HG03558 (cell line): ENCODE measurements at regions not wholly inside any gene's neighbourhood (a gene's known extent, or its start where the extent isn't known, plus 50 kb on each side); places are given as distances from the start of the nearest gene placed in this dataset.

ENCODE experiments used
- ATAC-seq: cut with Tn5 transposase; IDR thresholded peaks from one replicate; pipeline ENCODE4 v1.9.1; 2021; ENCODE audit warnings: moderate number of reproducible peaks; ENCODE audit not compliant: unreplicated experiment; ENCODE audit errors: extremely low read depth

GRCh38 chr3:35946121-35946853 lies 307.0 kb downstream of the ARPP21 start:
- no peak for ATAC-seq

GRCh38 chr3:35946854-35947515 lies 307.7 kb downstream of the ARPP21 start:
- no peak for ATAC-seq

DNA sequence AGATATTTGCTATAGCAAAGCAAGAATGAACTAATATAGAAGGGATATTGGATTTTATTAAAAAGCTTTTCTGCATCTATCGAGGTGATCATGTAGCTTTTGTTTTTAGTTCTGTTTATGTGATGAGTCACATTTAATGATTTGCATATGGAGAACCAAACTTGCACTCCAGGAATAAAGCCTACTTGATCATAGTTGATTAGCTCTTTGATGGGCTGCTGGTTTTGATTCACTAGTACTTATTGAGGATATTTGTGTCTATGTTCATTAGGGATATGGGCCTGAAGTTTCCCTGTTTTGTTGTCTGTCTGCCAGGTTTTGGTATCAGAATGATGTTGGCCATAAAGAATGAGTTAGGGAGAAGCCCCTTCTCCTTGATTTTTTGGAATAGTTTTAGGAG lies 310.7 kb downstream of the ARPP21 start:
- ATAC-seq: no peak

GRCh38 chr3:35954413-35954812 lies 315.1 kb downstream of the ARPP21 start:
- ATAC-seq: no peak

GRCh38 chr3:35965908-35966307 lies 326.6 kb downstream of the ARPP21 start:
- ATAC-seq: no peak

- no peak for ATAC-seq
These were observed 327.5 kb downstream of the ARPP21 start for GRCh38 chr3:35966629-35967464.

- ATAC-seq: no peak
These were observed 328.8 kb downstream of the ARPP21 start for GRCh38 chr3:35968043-35968622.

DNA sequence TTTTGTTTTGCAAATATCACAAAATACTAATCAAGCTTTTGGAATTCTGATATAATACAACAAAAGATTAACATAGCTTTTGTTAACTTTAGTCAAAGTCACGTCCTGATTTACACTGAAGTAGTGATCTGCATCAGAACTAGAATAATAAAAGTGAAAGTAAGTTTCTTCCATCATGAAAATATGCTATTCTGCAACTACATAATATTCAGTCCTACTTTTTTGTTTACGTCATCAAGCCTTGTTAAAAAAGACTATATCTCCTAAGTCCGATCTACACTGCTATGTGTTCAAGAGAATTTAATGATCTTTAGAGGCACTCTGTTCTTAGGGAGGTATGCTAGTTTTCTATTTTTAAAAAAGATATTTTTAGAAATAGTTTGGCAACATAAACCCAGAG lies 330.1 kb downstream of the ARPP21 start:
- ATAC-seq: no peak

DNA sequence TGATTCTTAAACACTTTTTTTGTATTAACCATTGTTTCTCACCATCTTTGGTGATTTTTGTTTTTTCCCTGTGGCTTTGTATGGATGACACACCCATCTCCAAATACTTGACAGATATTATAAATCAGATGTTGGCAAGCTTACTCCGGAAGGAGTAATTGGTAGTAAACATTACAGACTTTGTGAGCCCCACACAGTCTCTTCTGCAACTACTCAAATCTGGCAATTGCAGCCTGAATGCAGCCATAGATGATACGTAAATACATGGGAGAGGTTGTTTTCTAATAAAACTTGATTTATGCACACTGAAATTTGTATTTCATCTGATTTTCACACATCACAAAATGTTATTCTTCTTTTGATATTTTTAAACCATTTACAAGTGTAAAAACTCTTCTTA lies 331.5 kb downstream of the ARPP21 start:
- no peak for ATAC-seq

- no peak for ATAC-seq
These were observed 332.4 kb downstream of the ARPP21 start for GRCh38 chr3:35971686-35972085.

- no peak for ATAC-seq
These were observed 335.5 kb downstream of the ARPP21 start for GRCh38 chr3:35974872-35975271.

- ATAC-seq: no peak
These were observed 346.8 kb downstream of the ARPP21 start for GRCh38 chr3:35986161-35986560.

DNA sequence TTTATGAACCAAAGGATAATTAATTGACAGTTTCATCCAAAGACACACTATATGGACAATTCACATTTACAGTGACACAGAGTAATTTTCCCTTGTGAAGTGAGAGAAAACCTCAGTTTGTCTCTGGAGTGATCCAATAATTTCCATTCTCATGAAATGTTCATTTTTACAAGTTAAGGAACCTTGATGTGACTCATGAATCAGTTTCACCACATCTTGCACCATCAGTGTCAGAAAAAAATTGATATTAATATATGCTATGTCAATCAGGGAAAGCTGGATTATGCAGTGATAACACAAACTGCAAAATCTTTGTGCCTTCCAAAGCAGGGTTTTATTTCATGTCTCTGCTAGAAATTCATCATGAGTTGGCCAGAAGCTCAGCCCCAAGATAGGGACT lies 348.1 kb downstream of the ARPP21 start:
- no peak for ATAC-seq

GRCh38 chr3:35992041-35992440 lies 352.7 kb downstream of the ARPP21 start:
- ATAC-seq: no peak

DNA sequence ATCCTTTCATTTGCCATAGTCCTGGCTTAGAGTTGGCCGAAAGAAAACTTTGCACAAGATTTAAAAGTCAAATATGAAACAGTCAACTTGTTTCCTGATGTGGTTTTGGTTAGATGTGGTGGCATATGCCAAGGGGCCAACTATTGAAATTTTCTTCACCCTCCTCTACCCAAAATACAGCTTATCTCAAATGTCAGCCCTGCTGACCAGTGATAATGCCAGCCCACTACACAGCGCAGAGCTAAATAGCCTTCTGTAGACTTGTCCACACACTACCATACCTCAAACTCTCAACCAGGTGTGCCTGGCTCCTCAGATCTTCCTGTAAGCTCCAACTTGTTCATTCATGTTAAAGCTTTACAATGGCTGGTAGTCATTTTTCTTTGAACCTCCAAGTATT lies 368.5 kb upstream of the STAC start:
- no peak for ATAC-seq

DNA sequence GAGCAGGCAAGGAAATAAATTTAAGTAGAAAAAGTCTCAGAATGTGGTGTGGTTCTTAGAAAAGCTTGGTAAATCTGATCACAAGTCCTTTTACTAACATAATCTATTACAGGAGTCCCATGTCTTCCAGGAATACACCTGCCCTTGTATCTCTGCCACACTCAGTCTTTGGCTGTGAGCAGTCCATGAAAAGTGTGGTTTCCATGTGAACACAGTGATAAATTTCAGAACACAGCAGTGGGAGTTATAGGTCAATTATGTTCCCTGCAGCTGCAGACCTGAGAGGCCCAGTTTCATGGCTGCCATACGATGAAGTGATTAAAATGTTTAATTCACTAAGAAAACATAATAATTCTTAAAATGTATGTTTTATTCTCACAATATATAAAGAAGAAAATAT lies 366.9 kb upstream of the STAC start:
- no peak for ATAC-seq

DNA sequence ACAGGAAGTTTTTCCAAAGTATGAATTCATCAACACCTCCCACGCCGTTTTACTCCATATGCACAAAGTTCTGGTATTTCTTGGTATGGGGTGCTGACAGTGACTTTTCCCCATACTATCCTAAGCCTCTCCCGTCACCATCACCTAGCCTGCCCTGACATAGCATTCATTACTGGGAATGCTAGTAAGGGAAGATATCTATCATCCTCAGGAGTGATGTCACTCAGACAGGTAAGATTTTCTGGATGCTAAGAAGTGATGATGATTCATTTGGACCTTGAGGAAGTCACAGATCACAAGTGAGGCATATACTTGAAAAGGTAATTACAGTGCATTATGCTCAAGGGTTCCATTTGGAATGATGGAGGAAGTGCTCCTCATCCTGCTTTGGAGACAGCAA lies 355.1 kb upstream of the STAC start:
- no peak for ATAC-seq

DNA sequence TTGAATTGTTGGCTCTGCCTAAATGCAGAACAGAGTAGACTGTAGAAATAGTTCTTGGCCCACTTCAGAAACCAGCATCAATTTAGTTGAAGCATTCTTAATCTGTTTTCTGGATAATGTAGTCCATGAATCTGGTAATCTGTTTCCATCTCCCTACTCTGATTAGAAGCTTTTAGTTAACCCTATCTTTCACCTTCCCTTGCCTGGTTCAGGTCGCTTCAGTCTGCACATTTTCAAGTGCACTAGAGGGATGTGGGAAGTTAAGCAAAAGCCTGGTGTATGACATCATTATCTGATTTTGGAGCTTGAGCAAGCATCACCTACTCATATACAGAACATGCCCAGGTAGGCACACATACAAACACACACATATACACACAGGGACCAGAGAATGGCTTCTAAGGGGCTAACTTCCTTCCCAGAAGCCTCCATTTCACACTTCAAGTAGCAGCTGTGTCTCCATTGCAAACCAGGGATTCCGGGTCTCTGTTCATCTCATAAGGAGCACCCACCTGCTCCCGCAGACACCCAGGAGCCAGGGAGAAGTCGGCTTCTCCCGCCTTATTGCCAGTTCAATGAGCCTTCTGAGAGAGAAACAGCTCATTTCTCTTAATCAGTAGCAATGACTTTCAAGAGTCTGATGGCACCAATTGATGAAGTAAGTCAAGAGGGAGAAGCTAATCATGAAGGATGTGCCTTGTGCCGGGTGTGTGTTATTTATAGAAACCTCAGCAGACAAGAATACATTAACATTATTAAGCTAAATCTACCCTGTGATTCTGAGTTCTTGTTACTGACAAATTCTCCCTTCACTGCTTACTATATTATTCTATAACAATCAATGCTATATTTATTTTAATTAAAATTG lies 347.9 kb upstream of the STAC start:
- ATAC-seq: no peak

- ATAC-seq: no peak
These were observed 321.8 kb upstream of the STAC start for GRCh38 chr3:36058404-36059030.
